ENCODE measurements at regions not wholly inside any gene's neighbourhood (a gene's known extent, or its start where the extent isn't known, plus 50 kb on each side); places are given as distances from the start of the nearest gene placed in this dataset.
"Not testable (repeated sequence)": the region's sequence is repeated elsewhere in the genome, so short reads cannot be mapped to it uniquely, and the experiment has no call there.

DNA sequence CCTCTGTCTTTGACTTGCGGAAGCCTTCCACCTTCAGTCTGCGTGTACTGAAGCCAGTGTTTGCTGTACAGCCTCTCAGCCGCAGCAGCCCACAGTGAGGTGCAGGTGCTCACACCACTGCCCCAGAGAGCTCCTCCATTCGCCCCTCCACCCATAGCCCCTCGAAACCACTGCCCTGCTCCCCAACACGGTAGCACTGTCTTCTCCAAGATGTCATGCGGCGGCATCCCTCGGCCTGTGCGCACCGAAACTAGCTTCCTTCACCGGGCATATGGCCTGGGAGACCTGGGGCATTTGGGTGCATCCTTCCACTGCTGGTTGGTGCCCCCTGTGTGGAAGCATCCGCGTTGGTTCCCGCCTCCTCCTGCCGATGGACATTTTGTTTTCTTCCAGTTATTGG lies 86.8 kb upstream of the LPCAT1 start:
- TF ChIP-seq, protein P1, sequence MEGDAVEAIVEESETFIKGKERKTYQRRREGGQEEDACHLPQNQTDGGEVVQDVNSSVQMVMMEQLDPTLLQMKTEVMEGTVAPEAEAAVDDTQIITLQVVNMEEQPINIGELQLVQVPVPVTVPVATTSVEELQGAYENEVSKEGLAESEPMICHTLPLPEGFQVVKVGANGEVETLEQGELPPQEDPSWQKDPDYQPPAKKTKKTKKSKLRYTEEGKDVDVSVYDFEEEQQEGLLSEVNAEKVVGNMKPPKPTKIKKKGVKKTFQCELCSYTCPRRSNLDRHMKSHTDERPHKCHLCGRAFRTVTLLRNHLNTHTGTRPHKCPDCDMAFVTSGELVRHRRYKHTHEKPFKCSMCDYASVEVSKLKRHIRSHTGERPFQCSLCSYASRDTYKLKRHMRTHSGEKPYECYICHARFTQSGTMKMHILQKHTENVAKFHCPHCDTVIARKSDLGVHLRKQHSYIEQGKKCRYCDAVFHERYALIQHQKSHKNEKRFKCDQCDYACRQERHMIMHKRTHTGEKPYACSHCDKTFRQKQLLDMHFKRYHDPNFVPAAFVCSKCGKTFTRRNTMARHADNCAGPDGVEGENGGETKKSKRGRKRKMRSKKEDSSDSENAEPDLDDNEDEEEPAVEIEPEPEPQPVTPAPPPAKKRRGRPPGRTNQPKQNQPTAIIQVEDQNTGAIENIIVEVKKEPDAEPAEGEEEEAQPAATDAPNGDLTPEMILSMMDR (conservative IDR thresholded peaks at IDR 0.05): not testable (repeated sequence)
- not testable (repeated sequence) for TF ChIP-seq EZH2 (IDR thresholded peaks at IDR 0.05; ENCODE audit: low read depth)

Data from PC-9 (cell line).